GM23248 (cell line): ENCODE measurements at regions not wholly inside any gene's neighbourhood (a gene's known extent, or its start where the extent isn't known, plus 50 kb on each side); places are given as distances from the start of the nearest gene placed in this dataset.
A peak's percentile ranks its signal among the peaks of the same experiment; 100 is the strongest.

ENCODE experiments used
- DNase-seq: peaks from one replicate; pipeline ENCODE4 v3.0.0-alpha.2; 2015
- H2AFZ ChIP-seq: fragments of 200-600 bp; sonication (generic); 2 replicates; pipeline ENCODE4 v1.6.1; 2016; ENCODE audit warnings: antibody characterized with exemption
- H3F3A ChIP-seq: fragments of 200-600 bp; sonication (generic); 2 replicates; pipeline ENCODE4 v1.6.1; 2016; ENCODE audit warnings: mild to moderate bottlenecking, antibody characterized with exemption, mixed run types; ENCODE audit not compliant: insufficient read depth
- H3K27ac ChIP-seq: fragments of 200-600 bp; sonication (generic); 2 replicates; pipeline ENCODE4 v1.5.1; 2016; ENCODE audit warnings: mild to moderate bottlenecking
- H3K27me3 ChIP-seq: fragments of 200-600 bp; sonication (generic); replicated peaks from 2 replicates; pipeline ENCODE4 v1.6.1; 2016; ENCODE audit warnings: mild to moderate bottlenecking; ENCODE audit not compliant: insufficient read depth
- H3K36me3 ChIP-seq: fragments of 200-600 bp; sonication (generic); 2 replicates; pipeline ENCODE4 v1.6.1; 2016; ENCODE audit warnings: low read depth, mild to moderate bottlenecking
- H3K4me1 ChIP-seq: fragments of 200-600 bp; sonication (generic); 2 replicates; pipeline ENCODE4 v1.6.1; 2016; ENCODE audit warnings: mild to moderate bottlenecking; ENCODE audit not compliant: insufficient read depth
- H3K4me2 ChIP-seq: fragments of 200-600 bp; sonication (generic); one replicate; pipeline ENCODE4 v1.6.1; 2016; ENCODE audit warnings: mild to moderate bottlenecking; ENCODE audit not compliant: unreplicated experiment
- H3K4me3 ChIP-seq: fragments of 200-600 bp; sonication (generic); 2 replicates; pipeline ENCODE4 v1.5.1; 2016; ENCODE audit warnings: mild to moderate bottlenecking
- H3K79me2 ChIP-seq: fragments of 200-600 bp; sonication (generic); 2 replicates; pipeline ENCODE4 v1.6.1; 2016; ENCODE audit warnings: mild to moderate bottlenecking; ENCODE audit not compliant: insufficient read depth
- H3K9ac ChIP-seq: fragments of 200-600 bp; sonication (generic); 2 replicates; pipeline ENCODE4 v1.6.1; 2016; ENCODE audit warnings: mild to moderate bottlenecking
- H3K9me2 ChIP-seq: fragments of 200-600 bp; sonication (generic); 2 replicates; pipeline ENCODE4 v1.6.1; 2016; ENCODE audit warnings: mixed run types, mild to moderate bottlenecking, moderate library complexity; ENCODE audit not compliant: insufficient read depth
- H3K9me3 ChIP-seq: fragments of 200-600 bp; sonication (generic); one replicate; pipeline ENCODE4 v1.6.1; 2017; ENCODE audit warnings: low read depth
- H4K20me1 ChIP-seq: fragments of 200-600 bp; sonication (generic); 2 replicates; pipeline ENCODE4 v1.6.0; 2016; ENCODE audit not compliant: insufficient read depth
- EZH2 ChIP-seq: fragments of 200-600 bp; sonication (generic); IDR thresholded peaks from 2 replicates; pipeline ENCODE4 v1.6.1; 2018; ENCODE audit warnings: antibody characterized with exemption, mild to moderate bottlenecking; ENCODE audit not compliant: insufficient read depth, poor library complexity, severe bottlenecking
- EZH2phosphoT487 ChIP-seq: fragments of 200-600 bp; sonication (generic); IDR thresholded peaks from 2 replicates; pipeline ENCODE4 v1.6.1; 2018; ENCODE audit warnings: antibody characterized with exemption, moderate library complexity, mild to moderate bottlenecking, low read depth; ENCODE audit not compliant: insufficient read depth
- WGBS, 2 experiments: methylation state at CpG; one replicate each; pipeline ENCODE4 v1.1.6; 2015 to 2017; ENCODE audit warnings: low lambda C conversion rate in 2 of 2, low coverage in 1 of 2; ENCODE audit errors: missing lambda C conversion rate in 2 of 2; 5-methylcytosine and 5-hydroxymethylcytosine counted together
- in situ Hi-C: fragments of 300-500 bp; cut with MboI; formaldehyde crosslinking; loops from 2 replicates; pipeline ENCODE4 v1.15.0; 2020

DNA sequence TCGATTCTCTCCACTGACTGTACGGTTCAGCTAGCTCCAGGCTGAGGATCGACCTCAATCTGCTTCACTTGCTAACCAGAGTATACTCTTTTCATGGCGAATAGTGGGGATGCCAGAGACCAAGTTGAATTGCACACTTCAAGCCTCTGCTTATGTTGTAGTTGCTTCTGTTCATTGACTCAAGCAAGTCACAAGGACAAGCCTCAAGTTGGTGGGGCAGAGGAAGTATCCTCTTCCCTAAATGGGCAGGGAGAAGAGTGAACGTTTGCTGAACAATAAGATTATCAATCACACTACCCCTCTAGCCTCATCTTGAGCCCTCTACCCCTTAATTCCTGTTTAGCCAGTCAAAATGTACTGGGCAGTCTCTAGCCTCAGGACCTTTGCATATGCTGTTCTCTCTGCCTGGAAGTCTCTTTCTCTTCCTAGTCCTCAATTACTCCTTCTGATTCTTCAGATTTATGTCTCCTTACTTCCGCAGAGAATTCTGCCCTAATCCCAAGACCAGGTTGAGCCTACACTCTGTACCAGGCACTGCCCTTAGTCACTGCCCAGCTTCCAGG, 390.4 kb upstream of the PROK2 start:
- Histone ChIP-seq H3K4me2 (no peak overlapping the region), H3K4me3 (no peak overlapping the region), H3K9me3 (no peaks in the 10 kb centered on the region), H3K9me2 (no peaks in the 10 kb centered on the region), H2AFZ (no peak overlapping the region), H3K27ac (no peak overlapping the region), H3F3A (peaks cover 5% of the 10 kb centered on the region; the same call in 1 of the 2 replicates), H3K36me3 (no peaks in the 10 kb centered on the region), H3K27me3 (no peaks in the 10 kb centered on the region), H3K79me2 (no peaks in the 10 kb centered on the region), H3K9ac (no peak overlapping the region), H3K4me1 (peaks cover 28% of the 10 kb centered on the region), H4K20me1 (no peaks in the 10 kb centered on the region)
- 93 to 97% methylated on average over 6 of the region's 6 CpGs for WGBS, 2 experiments
- in situ Hi-C loops = no loop called here
- TF ChIP-seq EZH2 (no peak), EZH2phosphoT487 (no peak)
- DNase-seq = no peak

DNA sequence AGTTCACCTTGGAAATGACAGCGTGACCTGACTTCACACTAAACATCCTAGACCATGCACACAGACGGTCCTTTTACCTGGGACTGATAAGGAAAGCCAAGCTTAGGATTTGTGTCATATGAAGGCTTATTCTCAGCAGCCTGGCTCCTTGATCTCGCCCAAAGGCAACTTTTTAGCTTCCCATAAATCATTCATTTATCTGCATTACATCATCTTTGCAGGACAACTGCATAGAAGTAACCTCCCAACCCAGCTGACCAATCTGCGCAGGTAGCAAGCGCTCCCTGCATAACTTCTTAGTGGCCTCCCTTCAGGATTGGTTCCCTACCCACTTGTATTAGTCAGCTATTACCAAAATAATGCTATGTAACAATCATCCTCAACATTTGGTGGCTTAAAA, 389.9 kb upstream of the PROK2 start:
- H3K4me2 ChIP-seq = no peak overlapping the region
- no peaks in the 10 kb centered on the region for H3K9me3 ChIP-seq
- no peaks in the 10 kb centered on the region for H4K20me1 ChIP-seq
- no peaks in the 10 kb centered on the region for H3K9me2 ChIP-seq
- H2AFZ ChIP-seq = no peak overlapping the region
- no peak overlapping the region for H3K9ac ChIP-seq
- H3K36me3 ChIP-seq = no peaks in the 10 kb centered on the region
- WGBS, 2 experiments = 75 to 78% methylated on average over 5 of the region's 5 CpGs
- H3K27me3 ChIP-seq = no peaks in the 10 kb centered on the region
- H3K4me3 ChIP-seq = no peak overlapping the region
- TF ChIP-seq EZH2 = no peak
- TF ChIP-seq EZH2phosphoT487 = no peak
- DNase-seq = no peak
- peaks cover 28% of the 10 kb centered on the region for H3K4me1 ChIP-seq
- H3K27ac ChIP-seq = no peak overlapping the region
- peaks cover 5% of the 10 kb centered on the region; the same call in 1 of the 2 replicates for H3F3A ChIP-seq
- H3K79me2 ChIP-seq = no peaks in the 10 kb centered on the region
- in situ Hi-C loops = no loop called here

DNA sequence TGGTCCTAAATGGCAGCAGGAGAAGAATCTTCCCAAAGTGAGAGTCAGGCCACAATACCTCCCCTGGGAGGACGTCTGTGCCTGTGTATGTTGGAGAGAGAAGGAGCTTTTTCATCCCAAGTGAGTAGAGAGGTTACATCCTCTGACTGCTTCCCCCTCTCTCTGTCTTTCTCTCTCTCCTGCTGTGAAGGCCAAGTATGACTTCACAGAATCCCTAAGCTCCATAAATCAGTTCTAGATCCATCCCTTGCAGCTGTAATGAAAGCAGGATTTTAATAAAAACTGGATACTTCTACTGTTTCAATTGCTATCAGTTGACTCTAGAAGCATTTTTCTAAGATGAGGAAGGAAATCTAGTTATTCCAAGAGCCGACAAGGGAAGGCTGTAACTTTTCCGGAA, 389.1 kb upstream of the PROK2 start:
- H3F3A ChIP-seq = peaks cover 5% of the 10 kb centered on the region; the same call in 1 of the 2 replicates
- no peak overlapping the region for H3K27ac ChIP-seq
- no peaks in the 10 kb centered on the region for H3K36me3 ChIP-seq
- DNase-seq = peak; percentile 35
- H3K9me2 ChIP-seq = no peaks in the 10 kb centered on the region
- H3K4me2 ChIP-seq = no peak overlapping the region
- no peak overlapping the region for H2AFZ ChIP-seq
- no peaks in the 10 kb centered on the region for H3K9me3 ChIP-seq
- no peaks in the 10 kb centered on the region for H4K20me1 ChIP-seq
- H3K79me2 ChIP-seq = no peaks in the 10 kb centered on the region
- 18 to 27% methylated on average over 3 of the region's 3 CpGs for WGBS, 2 experiments
- peaks cover 28% of the 10 kb centered on the region for H3K4me1 ChIP-seq
- TF ChIP-seq EZH2 (no peak), EZH2phosphoT487 (no peak)
- H3K9ac ChIP-seq = no peak overlapping the region
- no peaks in the 10 kb centered on the region for H3K27me3 ChIP-seq
- in situ Hi-C loops = no loop called here
- H3K4me3 ChIP-seq = no peak overlapping the region

DNA sequence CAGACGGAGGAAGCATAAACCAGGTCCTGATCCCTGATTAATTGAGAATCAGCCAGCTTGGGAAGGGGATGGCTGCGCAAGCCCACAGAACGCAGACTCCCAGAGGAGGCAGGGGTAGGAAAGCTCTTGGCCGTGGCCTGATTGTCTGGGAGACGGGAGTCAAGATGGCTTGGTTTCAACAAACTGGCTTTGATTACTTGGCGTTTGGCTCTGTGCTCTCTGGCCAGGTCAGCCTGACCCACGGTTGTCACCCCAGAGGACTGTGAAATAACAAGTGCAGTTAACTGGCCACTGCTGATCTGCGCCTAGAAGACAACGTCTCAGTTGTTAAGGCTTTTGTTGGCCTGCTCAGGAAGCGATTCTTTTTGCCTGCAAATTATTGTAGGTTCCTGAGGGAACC, 387.0 kb upstream of the PROK2 start:
- 31 to 32% methylated on average over 10 of the region's 10 CpGs for WGBS, 2 experiments
- Histone ChIP-seq H4K20me1 (no peaks in the 10 kb centered on the region), H3K4me3 (no peak overlapping the region), H3K9me3 (no peaks in the 10 kb centered on the region), H2AFZ (peak overlapping the region; percentile 80), H3K27me3 (no peaks in the 10 kb centered on the region), H3K9me2 (no peaks in the 10 kb centered on the region), H3K79me2 (no peaks in the 10 kb centered on the region), H3K4me1 (peaks cover 17% of the 10 kb centered on the region), H3K27ac (0 out of 2 replicates have a peak overlapping the region, but pooled peaks have one; percentile 31), H3K4me2 (peak overlapping the region; percentile 39), H3K9ac (peak overlapping the region; percentile 50), H3F3A (peaks cover 5% of the 10 kb centered on the region; the same call in 1 of the 2 replicates), H3K36me3 (no peaks in the 10 kb centered on the region)
- DNase-seq = peak; percentile 17
- in situ Hi-C loops = no loop called here
- TF ChIP-seq EZH2phosphoT487 = no peak
- no peak for TF ChIP-seq EZH2
